HCT116 (cell line): ENCODE measurements at regions not wholly inside any gene's neighbourhood (a gene's known extent, or its start where the extent isn't known, plus 50 kb on each side); places are given as distances from the start of the nearest gene placed in this dataset.
"Not testable (repeated sequence)": the region's sequence is repeated elsewhere in the genome, so short reads cannot be mapped to it uniquely, and the experiment has no call there.

Source experiments
- ATAC-seq: fragments of 200-7000 bp; cut with Tn5 transposase; 2 replicates; pipeline ENCODE4 v1.9.1; 2020; ENCODE audit warnings: mild to moderate bottlenecking, moderate library complexity
- BruUV-seq: library from RNA; stranded (reverse); fragments of 400-500 nt; replicated peaks from 2 replicates; lab custom pipeline; 2021; lab: Mats Ljungman, UMichigan
- CTCF ChIA-PET: fragments of 300-600 bp; sonication (Branson Sonifier 250); formaldehyde crosslinking; loops from one replicate; lab custom pipeline; 2021; ENCODE audit warnings: antibody characterized with exemption; lab: Charles Lee
- POLR2A ChIA-PET: fragments of 300-600, 350-600 bp; sonication (Branson Sonifier 250); formaldehyde crosslinking; loops from one replicate; lab custom pipeline; 2021; ENCODE audit warnings: antibody characterized with exemption; lab: Charles Lee
- RAD21 ChIA-PET, 2 experiments: fragments of 300-600 bp; sonication (Branson Sonifier 250); formaldehyde crosslinking; loops; one replicate each; lab custom pipeline; 2023; ENCODE audit warnings: low total read pairs in 2 of 2; ENCODE audit not compliant: uncharacterized antibody in 2 of 2, unreplicated experiment in 2 of 2, low non-redundant PET in 1 of 2; lab: Charles Lee
- DNase-seq: peaks from one replicate; pipeline ENCODE4 v3.0.0-alpha.2; 2010; ENCODE audit warnings: low read depth, low spot score
- H2AFZ ChIP-seq: fragments of 200-600 bp; shearing (Covaris generic), sonication (generic); 2 replicates; pipeline ENCODE4 v1.6.1; 2017; ENCODE audit warnings: low read depth, mixed run types, mixed read lengths, antibody characterized with exemption, low read length; ENCODE audit not compliant: poor library complexity, severe bottlenecking
- H3K27ac ChIP-seq: 2 replicates; pipeline ENCODE4 v1.5.1; 2012; ENCODE audit warnings: low read depth, low read length
- H3K27me3 ChIP-seq: fragments of 200-600 bp; sonication (generic); 2 replicates; pipeline ENCODE4 v1.6.1; 2016; ENCODE audit warnings: mixed run types, low read length, mixed read lengths; ENCODE audit not compliant: insufficient read depth
- H3K36me3 ChIP-seq, 2 experiments: fragments of 200-500 bp in 1 of 2; fragments of 200-600 bp in 1 of 2; sonication (Bioruptor generic) in 1 of 2; sonication (generic) in 1 of 2; 2 replicates each; pipeline versions ENCODE4 v1.5.1 to v1.6.1; 2014 to 2016; ENCODE audit warnings: low read length in 2 of 2, inconsistent platforms in 1 of 2, mixed read lengths in 1 of 2, mixed run types in 1 of 2; ENCODE audit not compliant: insufficient read depth in 2 of 2, control insufficient read depth in 1 of 2
- H3K4me1 ChIP-seq, 2 experiments: fragments of 200-600 bp in 1 of 2; sonication (generic) in 1 of 2; 2 replicates each; pipeline versions ENCODE4 v1.5.1 to v1.6.1; 2012 to 2017; ENCODE audit warnings: low read length in 2 of 2, inconsistent platforms in 1 of 2, mild to moderate bottlenecking in 1 of 2, mixed read lengths in 1 of 2, mixed run types in 1 of 2, moderate library complexity in 1 of 2; ENCODE audit not compliant: insufficient read depth in 2 of 2, control insufficient read depth in 1 of 2
- H3K4me2 ChIP-seq: fragments of 200-600 bp; sonication (generic); 2 replicates; pipeline ENCODE4 v1.6.1; 2017; ENCODE audit warnings: mixed run types, low read length, mixed read lengths
- H3K4me3 ChIP-seq, 2 experiments: fragments of 200-600 bp in 1 of 2; sonication (generic) in 1 of 2; replicated peaks in 1 of 2; 2 replicates each; pipeline ENCODE4 v1.5.1; 2011 to 2016; ENCODE audit warnings: low read length in 2 of 2, control low read depth in 1 of 2, low read depth in 1 of 2, mild to moderate bottlenecking in 1 of 2, mixed read lengths in 1 of 2, mixed run types in 1 of 2
- H3K79me2 ChIP-seq: fragments of 200-600 bp; sonication (generic); 2 replicates; pipeline ENCODE4 v1.6.1; 2017; ENCODE audit warnings: mild to moderate bottlenecking, mixed run types, low read length, moderate library complexity, mixed read lengths; ENCODE audit not compliant: insufficient read depth
- H3K9ac ChIP-seq: fragments of 200-600 bp; sonication (generic); 2 replicates; pipeline ENCODE4 v1.6.1; 2016; ENCODE audit warnings: low read length, mixed read lengths
- H3K9me2 ChIP-seq: fragments of 200-600 bp; sonication (generic), shearing (Covaris generic); 2 replicates; pipeline ENCODE4 v1.6.1; 2017; ENCODE audit warnings: mixed run types, mild to moderate bottlenecking, moderate library complexity; ENCODE audit not compliant: insufficient read depth
- H3K9me3 ChIP-seq, 2 experiments: fragments of 200-500 bp in 1 of 2; fragments of 200-600 bp in 1 of 2; sonication (Bioruptor generic) in 1 of 2; sonication (generic) in 1 of 2; 2 replicates each; pipeline ENCODE4 v1.6.1; 2014 to 2017; ENCODE audit warnings: low read length in 2 of 2, mixed read lengths in 2 of 2, inconsistent platforms in 1 of 2, low read depth in 1 of 2, mild to moderate bottlenecking in 1 of 2, mixed run types in 1 of 2, moderate library complexity in 1 of 2; ENCODE audit not compliant: control insufficient read depth in 1 of 2, insufficient read depth in 1 of 2
- H4K20me1 ChIP-seq: fragments of 200-600 bp; sonication (generic), shearing (Covaris generic); 2 replicates; pipeline ENCODE4 v1.6.1; 2017; ENCODE audit warnings: mixed run types, mild to moderate bottlenecking, moderate library complexity; ENCODE audit not compliant: insufficient read depth
- ATF3 ChIP-seq: IDR thresholded peaks from 2 replicates; pipeline ENCODE4 v1.6.1; 2012
- CBX3 ChIP-seq: IDR thresholded peaks from 2 replicates; pipeline ENCODE4 v1.6.1; 2012; ENCODE audit warnings: low read depth
- CEBPB ChIP-seq: IDR thresholded peaks from 2 replicates; pipeline ENCODE4 v1.6.1; 2012; ENCODE audit warnings: low read depth
- CTCF ChIP-seq, 3 experiments: fragments of 200-600 bp in 1 of 3; sonication (generic) in 1 of 3; IDR thresholded peaks in 2 of 3; conservative IDR thresholded peaks in 1 of 3; 2 replicates each; pipeline ENCODE4 v1.5.1; 2012 to 2017; ENCODE audit warnings: low read depth in 2 of 3, low read length in 2 of 3, antibody characterized with exemption in 1 of 3, borderline replicate concordance in 1 of 3, control low read depth in 1 of 3, mild to moderate bottlenecking in 1 of 3, mixed read lengths in 1 of 3, mixed run types in 1 of 3, moderate library complexity in 1 of 3; ENCODE audit not compliant: insufficient read depth in 1 of 3
- EZH2 ChIP-seq: fragments of 200-600 bp; sonication (generic); IDR thresholded peaks from 2 replicates; pipeline ENCODE4 v1.6.1; 2017; ENCODE audit warnings: antibody characterized with exemption, mixed run types
- EZH2phosphoT487 ChIP-seq: fragments of 200-600 bp; IDR thresholded peaks from 2 replicates; pipeline ENCODE4 v1.6.1; 2018; ENCODE audit warnings: antibody characterized with exemption, borderline replicate concordance
- JUND ChIP-seq: IDR thresholded peaks from 2 replicates; pipeline ENCODE4 v1.6.1; 2012
- MAX ChIP-seq: IDR thresholded peaks from 2 replicates; pipeline ENCODE4 v1.6.1; 2012
- POLR2AphosphoS5 ChIP-seq: IDR thresholded peaks from 2 replicates; pipeline ENCODE4 v1.6.1; 2011; ENCODE audit warnings: mild to moderate bottlenecking, low read depth, low read length, moderate library complexity
- ZBTB33 ChIP-seq: IDR thresholded peaks from 2 replicates; pipeline ENCODE4 v1.6.1; 2011; ENCODE audit warnings: mild to moderate bottlenecking, low read length, moderate library complexity; ENCODE audit not compliant: insufficient replicate concordance; ENCODE audit errors: extremely low read depth
- ZFX ChIP-seq: fragments of 450-650 bp; IDR thresholded peaks from 2 replicates; pipeline ENCODE4 v1.6.1; 2017
- ZNF274 ChIP-seq: fragments of 200-500 bp; sonication (Bioruptor generic); IDR thresholded peaks from 2 replicates; pipeline ENCODE4 v1.6.1; 2014; ENCODE audit warnings: mild to moderate bottlenecking, low read depth, low read length, inconsistent platforms
- intact Hi-C: fragments of 100-400 bp; cut with micrococcal nuclease; formaldehyde crosslinking; loops from 2 replicates; pipeline ENCODE4 v1.10.0; 2022

GRCh38 chr10:46218921-46219320 is 67.9 kb upstream of the ANTXRL start:
- POLR2A ChIA-PET: no interaction called here
- intact Hi-C loops: no loop called here
- BruUV-seq: no TSS peak

GRCh38 chr10:46219431-46219990 is 67.3 kb upstream of the ANTXRL start:
- H3K27me3 ChIP-seq, H3K4me1 ChIP-seq, H3K27ac ChIP-seq, ATAC-seq, BruUV-seq, H3K9ac ChIP-seq, intact Hi-C loops, H3K9me3 ChIP-seq, H3K4me2 ChIP-seq, H2AFZ ChIP-seq, H3K4me3 ChIP-seq, CTCF ChIA-PET, RAD21 ChIA-PET, H3K36me3 ChIP-seq, POLR2A ChIA-PET, H3K9me2 ChIP-seq, H3K79me2 ChIP-seq, DNase-seq, H4K20me1 ChIP-seq: not testable (repeated sequence)

More at GRCh38 chr10:46218921-46219320, 67.9 kb upstream of the ANTXRL start:
- no peak overlapping the region for H3K9ac ChIP-seq
- no peak for TF ChIP-seq EZH2
- TF ChIP-seq JUND: no peak
- TF ChIP-seq POLR2AphosphoS5: no peak
- no peak for TF ChIP-seq MAX
- TF ChIP-seq ZFX: no peak
- no peak for TF ChIP-seq EZH2phosphoT487
- no peak for TF ChIP-seq ATF3
- TF ChIP-seq CEBPB: no peak
- no peak for TF ChIP-seq ZBTB33
- no peak for TF ChIP-seq ZNF274
- TF ChIP-seq CTCF (IDR thresholded peaks at IDR 0.05 in 2 of 3, conservative IDR thresholded peaks at IDR 0.05 in 1 of 3; ENCODE audit: borderline replicate concordance in 1 of 3, insufficient read depth in 1 of 3, low read depth in 2 of 3, low read length in 2 of 3): no peak
- no peak for TF ChIP-seq CBX3
- TF ChIP-seq, all 23 proteins: peak for 0
- RAD21 ChIA-PET: no interaction called here
- Histone ChIP-seq H3K9me2 (no peaks in the 10 kb centered on the region), H3K9me3 (peaks cover 0 to 3% of the 10 kb centered on the region in 2 experiments; a peak in 1 of 4 replicates), H3K79me2 (no peaks in the 10 kb centered on the region), H3K4me3 (no peak overlapping the region), H3K27me3 (peaks cover 3% of the 10 kb centered on the region; the same call in 1 of the 2 replicates), H2AFZ (no peak overlapping the region), H3K4me1 (no peaks in the 10 kb centered on the region), H3K4me2 (no peak overlapping the region), H4K20me1 (no peaks in the 10 kb centered on the region), H3K36me3 (no peaks in the 10 kb centered on the region), H3K27ac (no peak overlapping the region)
- CTCF ChIA-PET: no interaction called here
- ATAC-seq (no peak), DNase-seq (no peak)
